ENCODE measurements at regions not wholly inside any gene's neighbourhood (a gene's known extent, or its start where the extent isn't known, plus 50 kb on each side); places are given as distances from the start of the nearest gene placed in this dataset.
A peak's percentile ranks its signal among the peaks of the same experiment; 100 is the strongest.

- H3K4me3 ChIP-seq (ENCODE audit: low read depth, low read length) = no peak overlapping the region
- no peak for TF ChIP-seq CTCF (IDR thresholded peaks at IDR 0.05; ENCODE audit: insufficient read depth, low read length)
- no peak for DNase-seq (ENCODE audit: low read depth)
These were observed 224.2 kb upstream of the FOXP2 start for GRCh38 chr7:114190387-114190786.

GRCh38 chr7:114183311-114184088, 231.1 kb upstream of the FOXP2 start:
- TF ChIP-seq CTCF (IDR thresholded peaks at IDR 0.05; ENCODE audit: insufficient read depth, low read length) = no peak
- H3K4me3 ChIP-seq (ENCODE audit: low read depth, low read length) = no peak overlapping the region
- peak; percentile 10 for DNase-seq (ENCODE audit: low read depth)

- no peak overlapping the region for H3K4me3 ChIP-seq (ENCODE audit: low read depth, low read length)
- no peak for TF ChIP-seq CTCF (IDR thresholded peaks at IDR 0.05; ENCODE audit: insufficient read depth, low read length)
- peak; percentile 6 for DNase-seq (ENCODE audit: low read depth)
These were observed 231.8 kb upstream of the FOXP2 start for GRCh38 chr7:114182837-114183236.

- no peak for DNase-seq (ENCODE audit: low read depth)
- H3K4me3 ChIP-seq (ENCODE audit: low read depth, low read length) = no peak overlapping the region
- TF ChIP-seq CTCF (IDR thresholded peaks at IDR 0.05; ENCODE audit: insufficient read depth, low read length) = no peak
These were observed 233.3 kb upstream of the FOXP2 start for GRCh38 chr7:114181280-114181679.

- H3K4me3 ChIP-seq (ENCODE audit: low read depth, low read length) = no peak overlapping the region
- TF ChIP-seq CTCF (IDR thresholded peaks at IDR 0.05; ENCODE audit: insufficient read depth, low read length) = no peak
- DNase-seq (ENCODE audit: low read depth) = no peak
These were observed 233.9 kb upstream of the FOXP2 start for GRCh38 chr7:114180556-114181266.

- TF ChIP-seq CTCF (IDR thresholded peaks at IDR 0.05; ENCODE audit: insufficient read depth, low read length) = no peak
- no peak overlapping the region for H3K4me3 ChIP-seq (ENCODE audit: low read depth, low read length)
- peak; percentile 30 for DNase-seq (ENCODE audit: low read depth)
These were observed 239.5 kb upstream of the FOXP2 start for GRCh38 chr7:114175125-114175524.
